OCI-LY7 (cell line): ENCODE measurements at regions not wholly inside any gene's neighbourhood (a gene's known extent, or its start where the extent isn't known, plus 50 kb on each side); places are given as distances from the start of the nearest gene placed in this dataset.

ENCODE experiments used
- CTCF ChIP-seq: fragments of 200-600 bp; sonication (generic); conservative IDR thresholded peaks from 2 replicates; pipeline ENCODE4 v1.5.1; 2014; ENCODE audit warnings: mild to moderate bottlenecking, antibody characterized with exemption, low read length, moderate library complexity, mixed read lengths
- EZH2phosphoT487 ChIP-seq: fragments of 200-600 bp; sonication (generic); IDR thresholded peaks from 2 replicates; pipeline ENCODE4 v1.6.1; 2018; ENCODE audit warnings: low read depth, borderline replicate concordance, mild to moderate bottlenecking, mixed run types, antibody characterized with exemption, low read length, moderate library complexity, mixed read lengths

GRCh38 chr4:112739442-112739841 lies 102.5 kb downstream of the LARP7 start:
- TF ChIP-seq CTCF = no peak
- TF ChIP-seq EZH2phosphoT487 = no peak
